Esophagus squamous epithelium (tissue), 5 donors: ENCODE measurements at regions not wholly inside any gene's neighbourhood (a gene's known extent, or its start where the extent isn't known, plus 50 kb on each side); places are given as distances from the start of the nearest gene placed in this dataset.

ENCODE experiments used
- DNase-seq: peaks from one replicate; lab custom pipeline; 2025; lab: John Stamatoyannopoulos, UW
- H3K27ac ChIP-seq, 4 donors: fragments of 200-600 bp; sonication (generic); one replicate each; pipeline ENCODE4 v1.5.1; 2016 to 2019; ENCODE audit warnings: mild to moderate bottlenecking in 1 of 4
- H3K27me3 ChIP-seq, 4 donors: fragments of 200-600 bp; sonication (generic); 1 replicate in 3 of 4; 2 replicates in 1 of 4; pipeline versions ENCODE4 v1.5.1 to v1.6.0; 2017 to 2021; ENCODE audit warnings: antibody characterized with exemption in 1 of 4
- H3K36me3 ChIP-seq, 3 donors: fragments of 200-600 bp; sonication (generic); one replicate each; pipeline ENCODE4 v1.5.1; 2016 to 2019
- H3K4me1 ChIP-seq, 3 donors: fragments of 200-600 bp; sonication (generic); one replicate each; pipeline ENCODE4 v1.5.1; 2017 to 2019
- H3K4me3 ChIP-seq, 4 donors: fragments of 200-600 bp; sonication (generic); 1 replicate in 3 of 4; 2 replicates in 1 of 4; pipeline ENCODE4 v1.5.1; 2016 to 2019; ENCODE audit warnings: mild to moderate bottlenecking in 2 of 4, moderate library complexity in 1 of 4
- H3K9me3 ChIP-seq, 3 donors: fragments of 200-600 bp; sonication (generic); one replicate each; pipeline ENCODE4 v1.5.1; 2016 to 2019
- CTCF ChIP-seq, 6 experiments: fragments of 450-650 bp in 4 of 6; fragments of 200-600 bp in 2 of 6; sonication (generic) in 2 of 6; IDR thresholded peaks; one replicate each; pipeline ENCODE4 v1.5.1; 2016 to 2019; ENCODE audit warnings: antibody characterized with exemption in 6 of 6, mild to moderate bottlenecking in 4 of 6, moderate library complexity in 4 of 6
- POLR2A ChIP-seq, 4 donors: fragments of 450-650 bp; IDR thresholded peaks; one replicate each; pipeline ENCODE4 v1.6.1; 2017; ENCODE audit warnings: antibody characterized with exemption in 4 of 4, mild to moderate bottlenecking in 4 of 4, moderate library complexity in 3 of 4
- WGBS, 2 donors: methylation state at CpG; one replicate each; pipeline ENCODE4 v1.1.5; 2018; 5-methylcytosine and 5-hydroxymethylcytosine counted together
- intact Hi-C: fragments of 100-400 bp; cut with DNase I; formaldehyde crosslinking; loops from one replicate; pipeline ENCODE4 v1.15.0; 2022
- donor health status: DM: yes; HTN: yes; CAD: no.

- no peaks in the 10 kb centered on the region for H3K9me3 ChIP-seq
- no peaks in the 10 kb centered on the region for H3K36me3 ChIP-seq
- 29 to 41% methylated on average over 3 of the region's 3 CpGs for WGBS, 2 donors
- H3K27me3 ChIP-seq: no peaks in the 10 kb centered on the region
- no peak overlapping the region for H3K4me3 ChIP-seq
- no peak for DNase-seq
- TF ChIP-seq POLR2A (IDR thresholded peaks at IDR 0.05) (no peak), CTCF (IDR thresholded peaks at IDR 0.05) (no peak)
- peaks cover 0 to 7% (median 0%) of the 10 kb centered on the region in 3 donors for H3K4me1 ChIP-seq
- no peak overlapping the region for H3K27ac ChIP-seq
- intact Hi-C loops: no loop called here
These were observed 247.4 kb upstream of the CELF4 start for GRCh38 chr18:37812961-37813360.

DNA sequence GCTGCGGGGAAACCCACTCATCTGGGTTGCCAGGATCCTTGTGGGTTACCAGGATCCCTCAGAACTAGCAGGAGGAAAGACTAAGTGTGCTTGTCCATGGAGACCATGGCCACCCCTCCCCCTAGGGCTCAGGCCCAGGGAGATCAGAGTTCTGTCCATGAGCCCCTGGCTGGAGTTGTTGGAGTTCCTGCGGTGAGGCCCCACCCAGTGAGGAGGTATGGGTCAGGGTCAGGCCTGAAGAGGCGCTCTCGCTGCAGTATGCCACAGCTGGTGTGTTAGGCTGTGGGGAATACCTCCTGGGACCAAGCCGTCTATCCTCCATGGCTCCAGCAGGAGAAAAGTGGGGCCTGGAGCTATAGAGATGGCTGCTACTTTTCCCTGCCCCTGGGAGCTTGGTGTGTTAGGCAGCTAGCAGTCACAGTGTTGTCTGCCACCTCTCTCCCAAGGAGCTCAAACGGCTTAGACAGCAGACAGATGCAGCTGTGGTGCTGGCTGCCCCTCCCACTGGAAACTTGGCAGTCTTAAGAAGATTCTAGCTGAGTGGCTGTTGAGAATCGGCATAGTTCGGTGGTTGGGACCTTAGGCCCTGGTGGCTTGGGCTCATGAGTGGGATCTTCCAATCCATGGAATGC lies 240.3 kb upstream of the CELF4 start:
- WGBS, 2 donors: 92% methylated on average over 2 to 6 of the region's 8 CpGs
- H3K36me3 ChIP-seq: no peaks in the 10 kb centered on the region
- intact Hi-C loops: no loop called here
- no peaks in the 10 kb centered on the region for H3K9me3 ChIP-seq
- H3K27me3 ChIP-seq: no peaks in the 10 kb centered on the region
- DNase-seq: no peak
- TF ChIP-seq POLR2A (IDR thresholded peaks at IDR 0.05) (no peak), CTCF (IDR thresholded peaks at IDR 0.05) (no peak)
- H3K4me1 ChIP-seq: no peaks in the 10 kb centered on the region
- no peak overlapping the region for H3K4me3 ChIP-seq
- no peak overlapping the region for H3K27ac ChIP-seq

DNA sequence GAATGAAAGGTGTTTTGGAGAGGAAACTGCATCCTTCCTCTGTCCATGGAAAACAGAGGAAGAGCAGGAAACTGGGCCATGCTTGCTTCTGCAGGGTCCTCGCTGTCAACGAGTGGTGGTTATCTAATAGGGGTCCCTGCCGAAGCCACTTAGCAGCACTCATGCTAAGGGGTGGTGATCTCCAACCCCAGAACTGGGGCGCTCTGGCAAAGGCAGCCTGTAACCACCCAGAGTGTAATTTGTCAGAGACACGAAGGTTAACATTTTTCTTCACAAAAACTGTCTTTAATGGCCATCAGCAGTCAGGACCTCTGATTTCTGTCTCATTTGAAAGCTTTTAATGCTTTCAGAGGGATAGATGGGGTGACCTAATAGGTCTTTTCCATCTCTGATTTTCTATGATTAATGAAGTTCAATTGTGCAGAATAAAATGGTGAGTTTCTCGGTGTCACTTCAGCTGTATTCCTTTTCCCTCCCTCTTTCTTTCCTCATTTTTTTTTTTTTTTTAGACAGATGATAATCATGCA lies 231.3 kb upstream of the CELF4 start:
- intact Hi-C loops: no loop called here
- WGBS, 2 donors: 76 to 79% methylated on average over 4 to 6 of the region's 6 CpGs
- no peak overlapping the region for H3K27ac ChIP-seq

GRCh38 chr18:37787452-37787851 lies 221.9 kb upstream of the CELF4 start:
- no peak overlapping the region for H3K27ac ChIP-seq
- no peaks in the 10 kb centered on the region for H3K4me1 ChIP-seq
- H3K9me3 ChIP-seq: no peaks in the 10 kb centered on the region
- no peaks in the 10 kb centered on the region for H3K36me3 ChIP-seq
- no peak overlapping the region for H3K4me3 ChIP-seq
- intact Hi-C loops: no loop called here
- no peak for DNase-seq
- H3K27me3 ChIP-seq: no peaks in the 10 kb centered on the region
- TF ChIP-seq POLR2A (IDR thresholded peaks at IDR 0.05): no peak
- TF ChIP-seq CTCF (IDR thresholded peaks at IDR 0.05): no peak

More for the DNA sequence above, 231.3 kb upstream of the CELF4 start:
- no peaks in the 10 kb centered on the region for H3K9me3 ChIP-seq
- no peak for TF ChIP-seq CTCF (IDR thresholded peaks at IDR 0.05)
- no peak for TF ChIP-seq POLR2A (IDR thresholded peaks at IDR 0.05)
- DNase-seq: no peak
- H3K36me3 ChIP-seq: no peaks in the 10 kb centered on the region
- H3K4me3 ChIP-seq: no peak overlapping the region
- H3K27me3 ChIP-seq: no peaks in the 10 kb centered on the region
- no peaks in the 10 kb centered on the region for H3K4me1 ChIP-seq

DNA sequence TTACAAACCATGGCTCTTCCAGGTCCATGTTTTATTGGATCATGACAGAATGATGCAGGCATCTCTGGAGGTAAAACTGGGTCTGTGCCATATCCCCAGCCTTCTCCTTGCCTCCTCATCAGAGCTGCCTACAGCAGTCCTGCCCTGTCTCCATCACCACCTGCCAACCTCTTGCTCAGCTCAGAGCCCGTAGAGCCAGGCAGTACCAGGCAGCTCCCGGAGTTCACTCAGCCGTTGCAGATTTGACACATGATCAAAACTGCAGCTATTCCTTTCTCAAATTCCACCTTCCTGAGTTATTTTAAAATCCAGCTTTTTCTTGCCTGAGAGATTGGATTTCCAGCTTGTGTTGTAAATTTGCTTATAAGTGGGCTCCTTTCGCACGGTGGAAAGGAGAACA lies 218.2 kb upstream of the CELF4 start:
- DNase-seq: no peak
- H3K4me1 ChIP-seq: no peaks in the 10 kb centered on the region
- intact Hi-C loops: no loop called here
- WGBS, 2 donors: 56 to 83% methylated on average over 5 of the region's 5 CpGs
- peaks cover 0 to 5% (median 0%) of the 10 kb centered on the region in 4 donors for H3K27me3 ChIP-seq
- TF ChIP-seq CTCF (IDR thresholded peaks at IDR 0.05): no peak
- no peak for TF ChIP-seq POLR2A (IDR thresholded peaks at IDR 0.05)
- no peak overlapping the region for H3K27ac ChIP-seq
- no peak overlapping the region for H3K4me3 ChIP-seq
- no peaks in the 10 kb centered on the region for H3K36me3 ChIP-seq
- no peaks in the 10 kb centered on the region for H3K9me3 ChIP-seq
